NCI-H1436 treated with DMSO at 0.1 percent for 48 hours (cell line): ENCODE measurements at regions not wholly inside any gene's neighbourhood (a gene's known extent, or its start where the extent isn't known, plus 50 kb on each side); places are given as distances from the start of the nearest gene placed in this dataset.

ENCODE experiments used
- DNase-seq: peaks from one replicate; lab custom pipeline; 2025; lab: John Stamatoyannopoulos, UW

GRCh38 chr10:31644931-31645633 lies 283.5 kb downstream of the ARHGAP12 start:
- DNase-seq, result no peak

- no peak for DNase-seq
Observed at GRCh38 chr10:31642281-31642680, 286.4 kb downstream of the ARHGAP12 start.

- no peak for DNase-seq
Observed at GRCh38 chr10:31635415-31636065, 293.1 kb downstream of the ARHGAP12 start.

GRCh38 chr10:31635009-31635408 lies 293.6 kb downstream of the ARHGAP12 start:
- DNase-seq, result no peak

- DNase-seq, result no peak
Observed at GRCh38 chr10:31630861-31631567, 297.6 kb downstream of the ARHGAP12 start.

- no peak for DNase-seq
Observed at GRCh38 chr10:31625566-31625965, 303.1 kb downstream of the ARHGAP12 start.

GRCh38 chr10:31624611-31625010 lies 304.0 kb downstream of the ARHGAP12 start:
- no peak for DNase-seq

- DNase-seq, result no peak
Observed at GRCh38 chr10:31623947-31624346, 304.7 kb downstream of the ARHGAP12 start.

GRCh38 chr10:31623466-31623865 lies 304.4 kb downstream of the ZEB1 start:
- DNase-seq, result no peak

- no peak for DNase-seq
Observed at GRCh38 chr10:31622978-31623377, 304.0 kb downstream of the ZEB1 start.

GRCh38 chr10:31621733-31622132 lies 302.7 kb downstream of the ZEB1 start:
- DNase-seq, result no peak

- DNase-seq, result no peak
Observed at GRCh38 chr10:31620226-31621151, 301.5 kb downstream of the ZEB1 start.

- no peak for DNase-seq
Observed at GRCh38 chr10:31619531-31620061, 300.6 kb downstream of the ZEB1 start.

GRCh38 chr10:31618541-31619291 lies 299.7 kb downstream of the ZEB1 start:
- DNase-seq, result no peak

GRCh38 chr10:31617757-31618156 lies 298.7 kb downstream of the ZEB1 start:
- no peak for DNase-seq

GRCh38 chr10:31617133-31617532 lies 298.1 kb downstream of the ZEB1 start:
- DNase-seq, result no peak

- no peak for DNase-seq
Observed at GRCh38 chr10:31615129-31615528, 296.1 kb downstream of the ZEB1 start.

- DNase-seq, result no peak
Observed at GRCh38 chr10:31614611-31615010, 295.6 kb downstream of the ZEB1 start.

- DNase-seq, result no peak
Observed at GRCh38 chr10:31612082-31612481, 293.1 kb downstream of the ZEB1 start.

- DNase-seq, result no peak
Observed at GRCh38 chr10:31611161-31611560, 292.1 kb downstream of the ZEB1 start.

- no peak for DNase-seq
Observed at GRCh38 chr10:31607481-31607880, 288.5 kb downstream of the ZEB1 start.
